GM19395 (cell line): ENCODE measurements at regions not wholly inside any gene's neighbourhood (a gene's known extent, or its start where the extent isn't known, plus 50 kb on each side); places are given as distances from the start of the nearest gene placed in this dataset.

Source experiments
- ATAC-seq: cut with Tn5 transposase; IDR thresholded peaks from one replicate; pipeline ENCODE4 v1.9.1; 2021; ENCODE audit warnings: mild to moderate bottlenecking, moderate library complexity; ENCODE audit not compliant: unreplicated experiment

DNA sequence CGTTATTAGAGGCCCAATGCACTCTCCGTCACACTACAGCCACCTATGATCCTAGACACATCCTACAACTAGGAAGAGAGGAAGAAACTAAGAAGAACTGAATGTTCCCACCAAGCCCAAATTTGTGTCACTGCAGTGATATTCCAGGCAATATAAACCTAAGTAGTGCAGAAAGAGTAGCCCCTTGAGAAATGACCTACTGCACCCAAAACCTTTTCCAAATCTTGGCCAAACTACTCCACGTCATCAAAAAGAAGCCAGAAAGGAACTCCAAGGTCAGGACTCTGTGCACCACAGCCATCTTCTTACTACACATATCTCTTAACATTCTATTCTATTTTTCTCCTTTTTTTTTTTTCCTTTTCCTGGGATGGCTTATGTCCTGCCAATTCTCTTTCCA, 60.2 kb downstream of the ADAMTS1 start:
- no peak for ATAC-seq

- ATAC-seq: no peak
Measured at GRCh38 chr21:26783466-26784195, 61.6 kb downstream of the ADAMTS1 start.

- no peak for ATAC-seq
Measured at GRCh38 chr21:26782747-26783146, 62.5 kb downstream of the ADAMTS1 start.

- no peak for ATAC-seq
Measured at GRCh38 chr21:26782331-26782730, 62.9 kb downstream of the ADAMTS1 start.

DNA sequence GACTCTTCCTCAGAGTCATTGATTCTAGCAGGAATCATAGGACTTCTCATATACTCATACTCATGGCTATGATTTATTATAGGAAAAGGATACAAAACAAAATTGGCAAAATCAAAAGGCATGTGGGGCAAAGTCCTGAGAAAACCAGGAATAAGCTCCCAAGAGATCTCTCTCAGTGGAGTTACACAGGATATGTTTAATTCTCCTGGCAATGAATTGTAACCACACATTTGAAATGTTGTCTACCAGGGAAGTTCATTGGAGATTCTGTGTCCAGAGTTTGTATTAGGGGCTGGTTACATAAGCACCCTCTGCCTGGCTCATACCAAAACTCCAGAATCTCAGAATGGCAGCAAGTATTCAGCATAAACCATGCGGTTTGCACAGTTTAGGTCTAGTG, 63.9 kb downstream of the ADAMTS1 start:
- no peak for ATAC-seq

DNA sequence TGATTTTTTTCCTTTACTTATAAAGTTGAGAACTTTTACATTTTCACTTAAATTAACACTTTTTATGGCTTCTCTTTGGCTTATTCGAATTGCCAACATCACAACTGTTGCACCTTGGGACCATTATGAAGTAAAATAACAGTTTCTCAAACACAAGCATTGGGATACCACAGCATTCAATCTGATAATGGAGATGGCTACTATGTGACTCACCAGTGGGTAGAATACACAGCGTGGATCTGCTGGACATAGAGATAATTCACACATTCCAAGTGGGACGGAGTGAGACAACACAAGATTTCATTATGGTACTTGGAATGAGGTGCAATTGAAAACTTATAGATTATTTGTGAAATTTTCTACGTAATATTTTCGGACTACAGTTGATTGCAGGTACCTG, 68.0 kb downstream of the ADAMTS1 start:
- ATAC-seq: no peak

- no peak for ATAC-seq
Measured at GRCh38 chr21:26776310-26777021, 68.7 kb downstream of the ADAMTS1 start.

GRCh38 chr21:26773058-26773457, 72.2 kb downstream of the ADAMTS1 start:
- no peak for ATAC-seq

DNA sequence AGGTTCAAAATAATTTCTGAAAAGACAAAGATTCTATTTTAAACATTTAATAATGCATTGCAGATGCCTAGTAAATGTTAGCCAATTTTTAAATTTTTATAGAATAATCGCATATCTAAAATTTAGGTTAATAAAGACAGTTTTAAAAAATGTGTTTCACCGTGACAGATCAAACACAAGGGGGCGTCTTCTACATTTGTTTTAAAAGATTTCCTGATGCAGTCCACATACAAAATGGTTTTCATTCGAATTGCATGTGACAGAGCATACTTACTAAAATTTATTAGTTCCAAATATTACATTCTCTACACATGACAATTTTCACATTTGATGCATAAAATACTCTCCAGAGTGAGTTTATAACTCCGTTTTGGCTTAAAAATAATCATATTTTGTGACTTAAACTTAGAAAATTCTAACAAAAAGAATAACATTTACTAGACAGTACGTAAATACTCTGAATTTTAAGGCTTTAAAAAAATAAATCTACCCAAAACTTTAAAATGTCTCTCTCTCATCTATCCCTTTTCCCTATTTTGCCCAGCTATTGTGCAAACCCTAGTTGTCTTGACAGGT, 75.5 kb downstream of the ADAMTS1 start:
- no peak for ATAC-seq

DNA sequence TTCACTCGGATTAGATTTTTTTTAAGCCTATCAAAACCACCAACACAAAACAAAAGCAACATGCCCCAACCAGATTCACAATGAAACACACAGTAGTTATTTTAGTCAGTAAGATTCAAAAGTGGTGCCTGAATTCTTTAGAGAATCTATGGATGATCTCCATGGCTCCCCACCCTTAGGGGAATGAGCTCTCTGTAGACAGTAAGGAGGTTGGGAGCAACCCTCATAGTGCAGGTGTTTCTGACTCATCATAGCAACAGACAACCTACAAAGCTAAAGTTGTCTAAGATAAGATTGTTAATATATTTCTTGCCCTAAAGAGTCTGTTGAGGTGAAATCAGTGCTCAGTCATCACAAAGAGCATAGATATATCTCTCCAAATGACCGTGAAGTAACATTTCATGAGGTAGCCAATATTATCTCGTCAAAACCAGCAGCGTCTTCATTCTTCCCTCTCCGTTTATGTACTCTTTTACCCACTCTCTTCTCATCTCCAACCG, 78.3 kb downstream of the ADAMTS1 start:
- no peak for ATAC-seq

DNA sequence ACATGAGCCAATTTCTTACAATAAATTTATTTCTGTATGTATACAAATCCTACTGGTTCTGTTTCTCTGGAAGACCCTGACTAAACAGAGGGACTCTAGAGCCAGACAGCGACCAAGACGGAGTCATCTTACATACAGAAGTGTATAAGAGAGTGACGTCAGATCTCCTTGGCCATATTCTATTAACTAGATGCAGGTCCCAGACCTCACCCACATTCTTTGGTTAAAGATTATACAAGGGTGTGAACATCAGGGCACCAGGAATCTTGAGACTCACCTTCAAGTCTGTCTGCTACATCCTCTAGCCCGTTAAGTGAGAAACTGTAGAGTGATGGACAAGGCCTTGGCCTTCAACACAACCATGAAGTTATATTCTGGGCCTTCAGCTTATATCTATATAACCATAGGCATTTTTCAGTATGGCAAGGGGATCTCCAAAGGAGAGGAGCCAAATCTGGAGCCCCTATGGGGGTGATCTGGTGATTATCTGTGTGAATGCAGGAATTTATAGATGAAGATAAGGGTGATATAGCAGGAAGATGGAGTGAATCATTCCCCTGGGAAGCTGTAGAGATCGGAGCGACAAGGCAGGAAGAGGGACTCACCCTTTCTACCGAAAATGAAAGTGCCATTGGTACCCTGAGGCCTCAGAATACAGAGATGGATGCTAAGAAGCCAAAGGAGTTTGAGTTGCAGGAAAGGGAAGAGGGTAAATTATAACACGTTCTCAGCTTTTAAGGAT, 83.9 kb downstream of the ADAMTS1 start:
- ATAC-seq: no peak

DNA sequence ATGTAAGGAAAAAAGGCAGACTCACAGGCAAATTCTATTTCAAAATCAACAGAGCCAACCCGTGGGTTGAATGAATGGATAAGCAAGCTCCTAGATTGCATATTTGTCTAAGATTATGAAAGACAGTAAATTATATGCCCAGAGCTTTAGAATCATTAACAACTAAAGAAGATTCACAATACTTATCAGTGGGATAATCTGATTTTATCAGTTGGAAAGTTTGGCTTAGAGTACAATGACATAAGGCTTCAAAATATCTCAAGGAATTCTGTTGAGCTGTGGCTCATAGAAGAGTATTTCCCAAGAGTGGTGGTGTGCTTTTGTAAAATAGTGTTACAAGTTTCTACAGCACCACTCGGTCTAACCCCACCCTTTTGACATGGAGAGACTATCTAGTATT, 85.5 kb downstream of the ADAMTS1 start:
- ATAC-seq: no peak

DNA sequence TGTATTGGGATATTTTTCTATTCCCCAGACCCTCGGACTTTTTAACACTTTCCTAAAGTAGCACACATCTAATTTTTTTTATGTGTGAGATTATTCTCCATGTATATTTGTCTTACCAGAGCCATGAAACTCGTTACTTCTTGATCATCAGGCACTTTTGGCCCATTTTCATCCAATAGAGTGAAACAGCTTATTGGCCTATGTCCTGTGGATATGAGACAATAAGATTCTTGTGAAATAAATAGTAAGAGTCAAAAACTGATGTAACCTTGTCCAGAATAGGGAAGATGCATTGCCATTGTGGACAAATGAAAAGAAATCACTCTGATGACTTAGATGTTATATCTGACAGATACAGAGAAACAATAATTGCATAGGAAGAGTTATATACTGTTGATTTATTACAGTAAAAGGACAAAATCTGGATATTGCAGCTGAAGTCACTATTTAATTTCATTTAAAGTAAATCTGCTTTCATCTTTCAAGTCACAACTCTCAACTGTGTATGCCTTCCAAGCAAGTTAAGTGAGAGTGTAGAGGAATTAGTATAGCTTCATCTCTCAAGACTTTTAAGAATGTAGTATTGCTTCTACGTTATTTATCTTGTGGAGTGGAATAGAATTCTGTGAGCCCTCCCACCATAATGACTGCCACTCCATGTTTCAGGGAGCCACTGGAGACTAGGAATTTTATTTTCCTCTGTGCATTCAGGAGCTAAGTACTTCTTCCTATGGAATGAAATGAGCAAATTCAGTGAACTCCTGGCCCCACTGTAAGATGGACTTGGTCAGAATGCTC, 86.9 kb downstream of the ADAMTS1 start:
- no peak for ATAC-seq

DNA sequence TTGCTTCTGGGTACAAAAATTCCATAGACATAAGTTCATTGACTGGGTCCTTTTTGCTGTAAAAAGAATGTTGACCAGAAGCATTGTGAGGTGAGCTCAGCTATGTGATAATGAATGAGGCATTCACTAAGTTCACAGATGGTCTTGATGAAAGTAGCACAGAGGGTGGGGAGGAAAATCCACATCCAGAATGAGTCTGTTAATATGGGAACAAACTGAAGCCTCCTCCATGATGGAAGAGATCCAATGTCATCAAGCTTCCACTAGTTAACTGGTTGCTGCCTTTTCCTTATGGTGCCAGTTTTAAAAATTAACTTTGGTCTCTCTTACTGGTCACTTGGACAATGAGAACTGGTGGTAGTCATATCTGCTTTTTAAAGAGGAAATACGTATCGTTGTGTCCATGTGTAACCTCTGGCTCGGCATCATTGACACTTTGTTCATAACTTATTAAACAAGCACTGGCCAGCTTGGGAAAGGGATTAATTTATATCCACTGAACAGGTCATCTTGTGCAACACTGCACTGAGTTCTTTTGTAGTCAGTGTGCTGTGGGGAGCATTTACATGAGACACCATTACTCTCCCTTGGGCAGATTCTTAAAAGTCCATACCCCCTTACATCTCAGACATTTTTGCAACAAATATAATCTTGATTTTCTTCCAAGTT, 88.6 kb downstream of the ADAMTS1 start:
- ATAC-seq: no peak

DNA sequence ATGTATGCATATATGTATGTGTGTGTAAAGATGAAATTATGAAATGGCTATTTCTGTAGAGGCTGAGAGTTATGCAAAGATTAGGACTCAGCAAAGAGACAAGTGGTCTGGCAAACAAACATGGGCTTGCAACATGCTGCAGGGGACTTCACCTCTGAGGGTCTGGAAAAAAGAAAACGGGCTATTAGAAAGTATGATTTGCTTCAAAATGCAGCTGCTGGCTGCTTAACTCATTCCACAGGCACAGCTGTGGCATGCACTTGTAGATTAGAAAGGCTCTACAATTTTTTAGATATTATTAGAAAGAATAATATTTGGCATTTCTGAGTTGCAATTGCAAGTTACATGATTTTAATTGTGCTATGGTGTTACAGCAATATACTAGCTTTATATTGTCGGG, 90.4 kb downstream of the ADAMTS1 start:
- ATAC-seq: no peak

DNA sequence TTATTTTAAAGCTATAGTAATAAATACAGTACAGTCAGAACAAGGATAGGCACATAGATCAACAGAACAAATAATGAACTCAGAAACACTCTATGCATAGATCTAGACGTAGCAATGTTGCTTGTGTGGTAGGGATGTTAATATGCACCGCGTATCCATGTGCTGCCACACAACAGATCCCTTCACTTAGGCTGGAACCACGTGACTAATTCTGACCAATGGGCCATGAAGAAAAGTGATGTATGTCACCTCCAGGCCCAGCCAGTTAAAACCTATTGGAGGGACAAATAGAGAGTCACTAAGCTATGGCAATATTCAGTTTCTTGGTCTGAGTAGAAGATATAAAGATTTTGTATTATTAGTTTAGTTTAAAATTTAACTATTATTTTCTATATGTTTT, 91.4 kb downstream of the ADAMTS1 start:
- no peak for ATAC-seq

- no peak for ATAC-seq
Measured at GRCh38 chr21:26752849-26753248, 92.4 kb downstream of the ADAMTS1 start.

DNA sequence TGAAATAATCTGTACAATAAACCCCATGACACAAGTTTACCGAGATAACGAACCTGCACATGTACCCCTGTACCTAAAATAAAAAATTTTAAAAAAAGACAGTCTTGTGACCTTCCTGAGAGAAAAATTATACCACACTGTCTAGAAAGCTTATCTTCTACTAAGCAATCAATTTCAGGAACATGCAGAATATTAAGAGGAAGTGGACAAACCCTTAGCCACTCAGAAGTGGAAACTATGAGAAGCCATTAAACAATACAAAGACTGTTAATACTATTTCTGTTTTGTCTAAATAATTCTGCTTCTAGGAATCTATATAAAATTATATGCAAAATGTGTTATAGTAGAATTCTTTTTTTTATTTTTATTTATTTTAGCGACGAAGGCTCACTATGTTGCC, 93.9 kb downstream of the ADAMTS1 start:
- no peak for ATAC-seq

DNA sequence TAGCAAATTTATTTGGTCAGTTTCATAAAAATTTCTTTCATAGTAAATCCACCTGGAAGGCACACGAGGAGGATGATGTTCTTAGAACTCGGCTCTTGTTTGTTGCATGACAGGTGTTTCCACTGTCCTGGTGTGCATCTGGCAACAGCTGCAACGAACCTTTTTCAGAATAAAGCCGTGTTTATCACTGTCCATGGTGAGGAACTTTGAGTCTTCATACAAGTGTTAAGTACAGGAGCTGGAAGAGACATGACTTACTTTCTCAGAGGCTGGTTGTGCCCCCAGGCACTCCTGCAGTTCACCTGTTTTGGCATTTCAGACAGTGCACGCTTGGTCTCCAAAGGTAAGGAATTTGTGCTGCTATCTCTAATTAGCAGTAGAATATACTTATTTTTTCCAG, 97.1 kb downstream of the ADAMTS1 start:
- ATAC-seq: no peak

DNA sequence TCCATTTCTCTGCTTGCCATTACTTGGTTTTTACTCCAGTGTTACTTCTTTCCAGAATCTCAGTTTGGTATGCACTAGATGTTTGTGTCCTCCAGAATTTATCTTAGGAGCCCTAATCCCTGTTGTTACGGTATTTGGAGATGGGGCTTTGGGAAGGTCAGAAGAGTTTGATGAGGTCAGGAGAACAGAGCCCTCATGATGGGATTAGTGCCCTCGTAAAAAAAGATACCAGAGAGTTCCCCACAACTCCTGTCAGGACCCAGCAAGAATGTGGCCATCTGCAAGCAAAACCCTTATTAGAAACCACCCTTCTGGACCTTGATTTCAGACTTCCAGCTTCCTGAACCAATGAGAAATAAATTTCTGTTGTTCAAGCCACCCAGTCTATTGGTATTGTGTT, 98.0 kb downstream of the ADAMTS1 start:
- no peak for ATAC-seq
